Suprapubic skin (tissue), 4 donors: ENCODE measurements at regions not wholly inside any gene's neighbourhood (a gene's known extent, or its start where the extent isn't known, plus 50 kb on each side); places are given as distances from the start of the nearest gene placed in this dataset.

ENCODE experiments used
- CTCF ChIP-seq, 2 donors: fragments of 200-600 bp in 1 of 2; fragments of 450-650 bp in 1 of 2; sonication (generic) in 1 of 2; IDR thresholded peaks; one replicate each; pipeline ENCODE4 v1.5.1; 2016 to 2019; ENCODE audit warnings: antibody characterized with exemption in 2 of 2, mild to moderate bottlenecking in 1 of 2, moderate library complexity in 1 of 2
- EP300 ChIP-seq: sonication (generic); formaldehyde crosslinking; IDR thresholded peaks from one replicate; pipeline ENCODE4 v1.6.1; 2017; ENCODE audit warnings: antibody characterized with exemption
- POLR2A ChIP-seq, 2 donors: fragments of 450-650 bp; IDR thresholded peaks; one replicate each; pipeline ENCODE4 v1.6.1; 2017; ENCODE audit warnings: antibody characterized with exemption in 2 of 2, mild to moderate bottlenecking in 2 of 2, moderate library complexity in 2 of 2
- POLR2AphosphoS5 ChIP-seq, 3 donors: sonication (generic); formaldehyde crosslinking; IDR thresholded peaks; one replicate each; pipeline ENCODE4 v1.6.1; 2017; ENCODE audit warnings: antibody characterized with exemption in 3 of 3

DNA sequence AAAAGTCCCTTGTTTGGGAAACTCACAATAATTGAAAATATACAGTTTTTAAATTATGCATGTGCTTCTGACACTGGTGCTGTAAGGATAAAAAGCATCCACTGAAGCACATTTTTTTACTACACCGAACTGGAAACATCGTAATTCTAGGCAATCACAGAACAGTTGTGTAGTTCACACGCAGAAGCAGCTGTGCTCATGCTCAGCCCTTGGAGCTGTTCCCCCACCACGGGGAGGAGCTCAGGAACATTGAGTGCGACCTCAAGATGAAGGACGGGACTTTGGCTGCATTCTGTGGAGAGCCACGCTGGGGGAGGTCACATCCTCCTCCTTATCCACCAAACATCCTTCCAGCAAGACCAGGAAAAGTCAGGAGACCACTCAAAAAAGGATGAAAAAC, 466.3 kb upstream of the CDH4 start:
- no peak for TF ChIP-seq POLR2A (IDR thresholded peaks at IDR 0.05)
- no peak for TF ChIP-seq POLR2AphosphoS5 (IDR thresholded peaks at IDR 0.05)
- TF ChIP-seq CTCF (IDR thresholded peaks at IDR 0.05) = no peak
- no peak for TF ChIP-seq EP300
